HG02759 (cell line): ENCODE measurements at regions not wholly inside any gene's neighbourhood (a gene's known extent, or its start where the extent isn't known, plus 50 kb on each side); places are given as distances from the start of the nearest gene placed in this dataset.
"Not testable (repeated sequence)": the region's sequence is repeated elsewhere in the genome, so short reads cannot be mapped to it uniquely, and the experiment has no call there.

Experiments
- ATAC-seq: cut with Tn5 transposase; IDR thresholded peaks from one replicate; pipeline ENCODE4 v1.9.1; 2021; ENCODE audit warnings: mild to moderate bottlenecking, moderate library complexity; ENCODE audit not compliant: unreplicated experiment

- no peak for ATAC-seq
These were observed 106.5 kb upstream of the EPHA3 start for GRCh38 chr3:89000886-89001285.

- no peak for ATAC-seq
These were observed 105.2 kb upstream of the EPHA3 start for GRCh38 chr3:89002191-89002590.

- ATAC-seq: no peak
These were observed 93.9 kb upstream of the EPHA3 start for GRCh38 chr3:89013536-89013935.

- ATAC-seq: no peak
These were observed 89.9 kb upstream of the EPHA3 start for GRCh38 chr3:89017531-89017930.

GRCh38 chr3:89025185-89025584 lies 82.2 kb upstream of the EPHA3 start:
- ATAC-seq: no peak

GRCh38 chr3:89032346-89033013 lies 74.9 kb upstream of the EPHA3 start:
- no peak for ATAC-seq

GRCh38 chr3:89034723-89035122 lies 72.7 kb upstream of the EPHA3 start:
- not testable (repeated sequence) for ATAC-seq

- no peak for ATAC-seq
These were observed 68.6 kb upstream of the EPHA3 start for GRCh38 chr3:89038869-89039268.

GRCh38 chr3:89042236-89042835 lies 65.1 kb upstream of the EPHA3 start:
- no peak for ATAC-seq

GRCh38 chr3:89043406-89043932 lies 64.0 kb upstream of the EPHA3 start:
- no peak for ATAC-seq

GRCh38 chr3:89046661-89047060 lies 60.8 kb upstream of the EPHA3 start:
- no peak for ATAC-seq

GRCh38 chr3:89049119-89049518 lies 58.3 kb upstream of the EPHA3 start:
- no peak for ATAC-seq

GRCh38 chr3:89052386-89052785 lies 55.0 kb upstream of the EPHA3 start:
- no peak for ATAC-seq

GRCh38 chr3:89057398-89057797 lies 50.0 kb upstream of the EPHA3 start:
- no peak for ATAC-seq
